Prostate gland (tissue), 2 donors: ENCODE measurements at regions not wholly inside any gene's neighbourhood (a gene's known extent, or its start where the extent isn't known, plus 50 kb on each side); places are given as distances from the start of the nearest gene placed in this dataset.

Experiments
- CTCF ChIP-seq, 4 experiments: fragments of 200-600 bp in 2 of 4; fragments of 450-650 bp in 2 of 4; sonication (generic) in 2 of 4; IDR thresholded peaks; 1 replicate in 3 of 4; 2 replicates in 1 of 4; pipeline ENCODE4 v1.5.1; 2016 to 2019; ENCODE audit warnings: antibody characterized with exemption in 4 of 4, mild to moderate bottlenecking in 2 of 4, moderate library complexity in 2 of 4
- POLR2A ChIP-seq: fragments of 450-650 bp; IDR thresholded peaks from one replicate; pipeline ENCODE4 v1.6.1; 2016; ENCODE audit warnings: antibody characterized with exemption, mild to moderate bottlenecking

- TF ChIP-seq CTCF (IDR thresholded peaks at IDR 0.05) (no peak), POLR2A (no peak)
Observed at GRCh38 chr11:42065199-42065598, 605.7 kb upstream of the LRRC4C start.
